Right cardiac atrium (tissue), 5 donors: ENCODE measurements at regions not wholly inside any gene's neighbourhood (a gene's known extent, or its start where the extent isn't known, plus 50 kb on each side); places are given as distances from the start of the nearest gene placed in this dataset.

ENCODE experiments used
- ATAC-seq, 2 donors: fragments of 200-7000 bp; cut with Tn5 transposase; one replicate each; pipeline versions ENCODE4 v1.8.0 to v1.9.1; 2020; ENCODE audit warnings: moderate library complexity in 2 of 2, mild to moderate bottlenecking in 1 of 2
- DNase-seq, 3 donors: peaks; one replicate each; pipeline ENCODE4 v3.0.0-alpha.2; 2020
- H3K27ac ChIP-seq: one replicate; pipeline ENCODE4 v1.5.1; 2013; ENCODE audit warnings: mild to moderate bottlenecking, low read length, control low read depth, moderate library complexity
- H3K27me3 ChIP-seq: one replicate; pipeline ENCODE4 v1.6.1; 2013; ENCODE audit not compliant: control insufficient read depth, insufficient read depth
- H3K4me1 ChIP-seq: one replicate; pipeline ENCODE4 v1.6.1; 2013; ENCODE audit warnings: low read length; ENCODE audit not compliant: control insufficient read depth, insufficient read depth
- H3K4me3 ChIP-seq: one replicate; pipeline ENCODE4 v1.5.1; 2013; ENCODE audit warnings: low read length, control low read depth
- H3K9me3 ChIP-seq: one replicate; pipeline ENCODE4 v1.6.1; 2013; ENCODE audit warnings: low read length; ENCODE audit not compliant: control insufficient read depth
- WGBS: extraction: QIAGEN DNeasy Blood & Tissue Kit; methylation state at CpG from one replicate; pipeline ENCODE4 v1.1.7; 2013; 5-methylcytosine and 5-hydroxymethylcytosine counted together
- intact Hi-C, 4 donors: fragments of 100-400 bp; cut with DNase I; formaldehyde crosslinking; loops; one replicate each; pipeline versions ENCODE4 v1.11.0 to v1.14.0; 2022 to 2023
- donor health status: healthy with polysubstance abuse.
- donor health status: DM: no; HTN: yes; CAD: no.
- donor health status: DM: no; HTN: no; CAD: no.
- donor health status: DM: no; HTN: yes; CAD: no; lungs with severe emphysema.
- donor health status: DM: yes; HTN: yes; CAD: no.

DNA sequence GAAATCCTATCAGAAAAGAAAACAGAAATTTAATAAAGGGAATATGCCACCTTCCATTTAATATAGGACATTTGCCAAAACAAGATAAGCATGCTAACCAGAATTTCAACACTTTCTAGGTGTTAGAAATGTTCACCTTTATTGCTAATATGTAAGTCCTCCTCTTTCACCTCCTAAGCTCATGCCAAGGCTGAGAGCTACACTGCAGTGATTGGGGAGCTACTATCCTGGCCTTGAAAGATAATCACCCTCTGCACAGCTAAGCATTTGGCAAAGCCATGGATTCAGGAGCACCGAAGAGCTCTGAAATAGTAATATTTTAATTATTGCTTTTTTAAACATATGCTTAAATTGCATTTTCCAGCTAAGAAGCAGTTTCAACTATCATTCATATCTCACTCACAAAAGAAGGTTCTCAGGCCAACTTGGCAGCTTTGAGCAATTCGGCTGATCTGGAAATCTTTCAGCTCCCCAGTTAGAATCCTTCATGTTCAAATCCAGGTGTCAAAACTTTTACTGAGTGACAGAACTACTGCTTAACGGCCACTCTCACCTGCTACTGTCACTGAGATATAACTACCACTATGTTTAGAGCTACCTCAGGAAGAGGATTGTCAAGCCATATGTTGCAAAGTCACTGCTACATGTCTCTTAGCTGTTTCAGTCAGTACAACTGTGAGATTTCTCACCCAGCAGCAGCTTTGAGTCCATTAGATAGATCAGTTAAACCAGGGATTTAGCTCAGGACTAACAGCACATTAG is 302.0 kb downstream of the NFIB start:
- Histone ChIP-seq H3K4me3 (no peak overlapping the region), H3K27ac (peak overlapping the region; percentile 64), H3K9me3 (no peaks in the 10 kb centered on the region), H3K4me1 (no peaks in the 10 kb centered on the region), H3K27me3 (no peaks in the 10 kb centered on the region)
- intact Hi-C loops = no loop called here
- 25% methylated on average over 3 of the region's 3 CpGs for WGBS
- DNase-seq (no peak), ATAC-seq (peak in 1 of 2 donors; percentile 45)

DNA sequence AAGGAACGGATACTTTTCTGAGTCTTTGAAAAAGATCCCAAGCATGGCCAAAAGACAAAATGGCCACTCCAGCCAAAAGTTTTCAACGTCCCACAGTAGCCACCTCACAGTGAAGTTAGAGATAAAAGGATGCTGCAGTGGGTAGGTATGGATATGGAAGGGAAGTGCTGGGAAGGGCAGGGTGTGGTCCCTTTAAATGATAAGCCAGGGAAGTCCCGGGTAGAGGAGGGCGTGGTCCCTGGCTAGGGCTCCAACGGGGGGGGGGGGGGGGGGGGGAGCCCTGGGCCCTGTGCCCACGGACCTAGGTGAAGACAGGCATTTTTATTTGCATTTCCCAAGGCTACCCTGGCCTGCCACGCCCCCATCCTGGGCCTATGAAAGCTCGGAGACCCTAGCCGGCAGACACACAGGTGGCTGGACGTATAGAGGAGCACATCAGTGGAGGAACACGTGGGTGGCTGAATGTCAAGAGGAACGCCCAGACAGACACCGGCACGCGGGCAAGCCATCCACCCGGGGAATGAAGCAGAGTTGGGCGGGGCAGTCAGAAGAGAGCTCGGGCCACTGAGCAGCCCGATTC is 306.7 kb downstream of the NFIB start:
- no peak for DNase-seq
- intact Hi-C loops = no loop called here
- no peaks in the 10 kb centered on the region for H3K4me1 ChIP-seq
- no peaks in the 10 kb centered on the region for H3K9me3 ChIP-seq
- WGBS = 79% methylated on average over 19 of the region's 19 CpGs
- H3K27ac ChIP-seq = no peak overlapping the region
- H3K27me3 ChIP-seq = no peaks in the 10 kb centered on the region
- no peak overlapping the region for H3K4me3 ChIP-seq
- no peak for ATAC-seq

DNA sequence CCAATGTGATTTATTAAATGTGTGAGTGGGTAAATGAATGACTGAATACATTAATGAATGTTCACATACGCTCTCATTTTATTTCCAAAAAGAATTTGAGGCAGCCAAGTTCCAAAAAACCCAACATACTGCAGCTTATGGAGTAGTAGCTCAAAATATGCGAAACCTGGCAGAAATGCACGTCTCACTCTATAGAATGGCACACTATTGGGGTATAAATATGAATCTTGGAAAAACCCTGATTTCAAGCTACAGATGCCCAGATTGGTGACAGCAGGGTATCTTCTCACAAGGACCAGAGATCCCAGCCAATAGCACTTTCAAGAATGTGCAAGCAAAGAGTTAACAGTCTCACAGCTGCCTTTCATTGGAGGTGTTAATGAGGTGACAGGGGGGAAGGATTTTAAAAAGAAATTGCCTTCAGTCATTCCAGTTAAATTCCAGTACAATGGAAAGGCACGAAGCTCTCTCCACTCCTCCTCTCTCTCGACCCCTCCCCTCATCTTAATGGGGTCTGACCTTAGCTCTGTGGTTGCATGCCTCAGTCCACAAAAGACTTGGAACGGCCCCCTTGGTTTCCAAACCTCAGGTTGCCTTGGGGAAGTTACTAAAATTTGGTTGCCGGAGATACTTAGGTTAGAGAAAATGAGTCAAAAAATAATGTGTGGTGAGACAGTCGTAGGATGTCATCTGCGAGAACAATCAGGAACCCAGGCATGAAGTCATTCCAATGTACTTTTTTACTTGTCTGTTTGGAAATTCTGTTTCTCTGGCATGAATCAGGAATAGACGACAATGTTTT is 307.4 kb downstream of the NFIB start:
- Histone ChIP-seq H3K27ac (no peak overlapping the region), H3K4me3 (no peak overlapping the region), H3K9me3 (no peaks in the 10 kb centered on the region), H3K4me1 (no peaks in the 10 kb centered on the region), H3K27me3 (no peaks in the 10 kb centered on the region)
- DNase-seq = no peak
- intact Hi-C loops = no loop called here
- ATAC-seq = no peak
- WGBS = 84% methylated on average over 10 of the region's 10 CpGs

- Histone ChIP-seq H3K27me3 (no peaks in the 10 kb centered on the region), H3K4me3 (no peak overlapping the region), H3K9me3 (no peaks in the 10 kb centered on the region), H3K4me1 (no peaks in the 10 kb centered on the region), H3K27ac (no peak overlapping the region)
- ATAC-seq (no peak), DNase-seq (no peak)
- 77% methylated on average over 1 of the region's 1 CpG for WGBS
- intact Hi-C loops = no loop called here
Measured at GRCh38 chr9:14004110-14004509, 309.8 kb downstream of the NFIB start.

DNA sequence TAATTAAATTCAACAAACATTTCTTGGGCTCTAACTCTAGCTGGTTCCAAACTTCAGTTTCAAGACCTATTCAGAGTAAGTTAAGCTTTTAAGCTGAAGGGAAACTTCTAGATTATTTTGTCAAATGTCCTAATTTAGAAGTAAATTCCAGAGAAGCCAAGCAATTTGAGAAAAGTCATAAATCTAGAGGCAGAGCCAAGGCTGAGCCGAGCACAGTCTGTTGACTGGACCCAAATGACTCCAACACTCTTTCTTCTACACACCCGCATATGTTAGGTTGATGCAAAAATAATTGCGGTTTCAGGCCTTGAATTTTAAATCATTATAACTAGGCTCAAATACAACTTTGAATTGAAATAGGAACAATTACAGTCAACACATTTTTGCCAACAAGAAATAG is 319.7 kb downstream of the NFIB start:
- no peak for DNase-seq
- no peaks in the 10 kb centered on the region for H3K27me3 ChIP-seq
- no peak overlapping the region for H3K27ac ChIP-seq
- WGBS = 74% methylated on average over 3 of the region's 3 CpGs
- ATAC-seq = no peak
- H3K9me3 ChIP-seq = no peaks in the 10 kb centered on the region
- intact Hi-C loops = loop anchor here in 1 of 4 donors (10.0 kb wide), 1 partner anchor 59 kb away; no protein-coding TSS in a partner anchor
- H3K4me3 ChIP-seq = no peak overlapping the region
- no peaks in the 10 kb centered on the region for H3K4me1 ChIP-seq

DNA sequence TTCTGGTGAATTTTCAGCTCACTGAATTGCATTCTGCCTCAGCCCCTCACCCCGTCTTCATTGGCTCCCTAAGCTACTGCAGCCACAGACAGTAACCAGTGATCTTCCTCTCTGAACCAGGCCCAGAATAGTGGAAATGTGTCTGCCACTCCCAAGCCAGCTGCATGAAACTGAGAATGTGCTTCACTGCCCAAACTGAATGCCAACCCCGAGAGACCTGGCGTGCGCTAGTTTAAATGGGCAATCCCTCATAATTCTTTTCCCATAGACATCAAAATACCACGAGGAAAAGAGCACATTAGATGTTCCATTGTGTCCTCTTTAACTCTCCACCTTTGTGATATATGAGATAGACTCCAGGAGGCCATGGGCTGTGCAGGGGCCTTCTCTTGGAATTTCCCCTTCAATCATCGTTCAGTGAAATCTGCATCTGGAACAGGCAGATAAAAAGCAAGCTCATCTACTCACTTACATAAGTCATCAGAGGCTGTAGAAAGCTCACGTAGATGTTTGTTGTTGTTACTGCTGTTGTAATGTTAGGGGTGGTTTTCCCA is 320.2 kb downstream of the NFIB start:
- no peak overlapping the region for H3K4me3 ChIP-seq
- intact Hi-C loops = loop anchor here in 1 of 4 donors (10.0 kb wide), 1 partner anchor 59 kb away; no protein-coding TSS in a partner anchor
- H3K27ac ChIP-seq = no peak overlapping the region
- 69% methylated on average over 7 of the region's 7 CpGs for WGBS
- no peaks in the 10 kb centered on the region for H3K27me3 ChIP-seq
- H3K9me3 ChIP-seq = no peaks in the 10 kb centered on the region
- no peak for DNase-seq
- no peak for ATAC-seq
- H3K4me1 ChIP-seq = no peaks in the 10 kb centered on the region

- DNase-seq = no peak
- no peaks in the 10 kb centered on the region for H3K4me1 ChIP-seq
- ATAC-seq = peak; percentile 60 to 87
- no peaks in the 10 kb centered on the region for H3K27me3 ChIP-seq
- H3K27ac ChIP-seq = no peak overlapping the region
- WGBS = 78% methylated on average over 8 of the region's 8 CpGs
- no peak overlapping the region for H3K4me3 ChIP-seq
- H3K9me3 ChIP-seq = no peaks in the 10 kb centered on the region
- intact Hi-C loops = loop anchor here in 1 of 4 donors (10.0 kb wide), 1 partner anchor 58 kb away; no protein-coding TSS in a partner anchor
Measured at GRCh38 chr9:13992138-13993088, 321.5 kb downstream of the NFIB start.

GRCh38 chr9:13991395-13991794 is 322.5 kb downstream of the NFIB start:
- peak in 1 of 2 donors; percentile 12 for ATAC-seq

DNA sequence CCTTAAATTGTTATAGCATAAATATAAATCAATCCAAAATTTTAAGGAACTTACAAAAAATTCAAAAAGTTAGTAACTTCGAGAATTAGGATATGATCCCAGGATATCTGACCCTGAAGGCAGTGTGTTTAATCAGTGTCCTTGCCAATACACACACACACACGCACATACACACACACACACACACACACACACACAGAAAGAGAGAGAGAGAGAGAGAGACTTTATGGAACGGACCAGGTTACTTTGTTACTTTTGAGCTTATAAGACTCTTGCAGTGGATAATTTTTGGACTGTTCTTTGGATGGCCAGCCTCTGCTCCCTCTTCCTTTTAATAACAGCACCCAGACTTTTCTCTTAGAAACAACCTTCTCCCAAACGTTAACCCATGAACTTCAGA is 322.9 kb downstream of the NFIB start:
- Histone ChIP-seq H3K27me3 (no peaks in the 10 kb centered on the region), H3K4me1 (no peaks in the 10 kb centered on the region), H3K9me3 (no peaks in the 10 kb centered on the region), H3K27ac (no peak overlapping the region), H3K4me3 (no peak overlapping the region)
- DNase-seq (no peak), ATAC-seq (no peak)
- WGBS = 67% methylated on average over 4 of the region's 4 CpGs
- intact Hi-C loops = loop anchor here in 1 of 4 donors (10.0 kb wide), 1 partner anchor 56 kb away; no protein-coding TSS in a partner anchor

More at GRCh38 chr9:13991395-13991794, 322.5 kb downstream of the NFIB start:
- DNase-seq = no peak
- H3K27ac ChIP-seq = no peak overlapping the region
- intact Hi-C loops = loop anchor here in 1 of 4 donors (10.0 kb wide), 1 partner anchor 57 kb away; no protein-coding TSS in a partner anchor
- no peak overlapping the region for H3K4me3 ChIP-seq
- H3K9me3 ChIP-seq = no peaks in the 10 kb centered on the region
- no peaks in the 10 kb centered on the region for H3K27me3 ChIP-seq
- H3K4me1 ChIP-seq = no peaks in the 10 kb centered on the region
- WGBS = 88% methylated on average over 1 of the region's 1 CpG

DNA sequence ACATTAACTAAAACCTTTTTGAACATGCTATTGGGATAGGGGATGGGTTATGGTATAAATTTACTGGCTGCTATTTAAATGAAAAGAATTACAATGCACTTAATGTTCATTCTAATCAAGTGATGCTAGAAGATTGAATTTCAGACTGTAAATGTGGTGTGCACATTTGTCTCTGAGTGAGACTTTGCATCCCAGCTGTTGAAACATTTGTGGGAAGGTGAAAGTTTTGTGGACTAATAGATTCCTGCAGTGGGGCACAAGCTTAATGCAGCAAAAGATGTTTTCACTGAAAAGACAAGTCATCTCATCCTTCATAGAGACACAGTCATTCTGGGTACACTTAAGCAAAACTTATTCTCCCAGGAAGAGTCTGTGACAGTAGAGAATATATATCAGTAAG is 323.6 kb downstream of the NFIB start:
- no peak overlapping the region for H3K4me3 ChIP-seq
- H3K9me3 ChIP-seq = no peaks in the 10 kb centered on the region
- H3K4me1 ChIP-seq = no peaks in the 10 kb centered on the region
- no peak overlapping the region for H3K27ac ChIP-seq
- no peak for ATAC-seq
- DNase-seq = no peak
- intact Hi-C loops = loop anchor here in 1 of 4 donors (10.0 kb wide), 1 partner anchor 56 kb away; no protein-coding TSS in a partner anchor
- no peaks in the 10 kb centered on the region for H3K27me3 ChIP-seq
